GM12874 (cell line): ENCODE measurements at regions not wholly inside any gene's neighbourhood (a gene's known extent, or its start where the extent isn't known, plus 50 kb on each side); places are given as distances from the start of the nearest gene placed in this dataset.

Experiments
- CTCF ChIP-seq: IDR thresholded peaks from 2 replicates; pipeline ENCODE4 v1.5.1; 2011; ENCODE audit warnings: low read depth, mild to moderate bottlenecking, control low read depth, low read length, moderate library complexity; ENCODE audit not compliant: insufficient read depth

GRCh38 chr5:138662599-138662998 lies 87.4 kb upstream of the HSPA9 start:
- no peak for TF ChIP-seq CTCF

GRCh38 chr5:138661991-138662434 lies 86.8 kb upstream of the HSPA9 start:
- TF ChIP-seq CTCF: no peak

GRCh38 chr5:138661291-138661960 lies 86.2 kb upstream of the HSPA9 start:
- no peak for TF ChIP-seq CTCF

GRCh38 chr5:138660051-138660572 lies 84.9 kb upstream of the HSPA9 start:
- TF ChIP-seq CTCF: no peak

GRCh38 chr5:138659561-138659960 lies 84.4 kb upstream of the HSPA9 start:
- no peak for TF ChIP-seq CTCF

- TF ChIP-seq CTCF: no peak
Observed at GRCh38 chr5:138659121-138659520, 83.9 kb upstream of the HSPA9 start.

GRCh38 chr5:138658676-138659075 lies 83.5 kb upstream of the HSPA9 start:
- no peak for TF ChIP-seq CTCF

- TF ChIP-seq CTCF: no peak
Observed at GRCh38 chr5:138657360-138657759, 82.2 kb upstream of the HSPA9 start.
